NT2/D1 (cell line): ENCODE measurements at regions not wholly inside any gene's neighbourhood (a gene's known extent, or its start where the extent isn't known, plus 50 kb on each side); places are given as distances from the start of the nearest gene placed in this dataset.

Experiments used
- SUZ12 ChIP-seq: IDR thresholded peaks from 2 replicates; pipeline ENCODE4 v1.6.1; 2011; ENCODE audit not compliant: insufficient read length, insufficient read depth; ENCODE audit errors: extremely low read depth
- YY1 ChIP-seq: IDR thresholded peaks from 2 replicates; pipeline ENCODE4 v1.6.1; 2011; ENCODE audit not compliant: insufficient read length, insufficient read depth
- ZNF274 ChIP-seq: IDR thresholded peaks from 2 replicates; pipeline ENCODE4 v1.6.1; 2011; ENCODE audit warnings: mild to moderate bottlenecking, low read depth, low read length

GRCh38 chr9:96158909-96159575 is 142.9 kb downstream of the HSD17B3 start:
- TF ChIP-seq ZNF274 (no peak), SUZ12 (no peak), YY1 (no peak)
